ENCODE measurements at regions not wholly inside any gene's neighbourhood (a gene's known extent, or its start where the extent isn't known, plus 50 kb on each side); places are given as distances from the start of the nearest gene placed in this dataset.

GRCh38 chr12:24695103-24695502 lies 253.8 kb downstream of the BCAT1 start:
- TF ChIP-seq CTCF (IDR thresholded peaks at IDR 0.05; ENCODE audit: low read length) (no peak), EZH2 (IDR thresholded peaks at IDR 0.05; ENCODE audit: borderline replicate concordance, low read length) (no peak)
